HepG2 (cell line): ENCODE measurements at regions not wholly inside any gene's neighbourhood (a gene's known extent, or its start where the extent isn't known, plus 50 kb on each side); places are given as distances from the start of the nearest gene placed in this dataset.

Experiments used
- ATAC-seq: fragments of 200-7000 bp; cut with Tn5 transposase; 3 replicates; pipeline ENCODE4 v1.9.1; 2020; ENCODE audit warnings: mild to moderate bottlenecking, moderate library complexity
- BruUV-seq: library from RNA; stranded (reverse); fragments of 400-500 nt; replicated peaks from 2 replicates; lab custom pipeline; 2021; lab: Mats Ljungman, UMichigan
- CTCF ChIA-PET: fragments of 300-600 bp; formaldehyde crosslinking; extraction: SDS; loops from one replicate; lab custom pipeline; 2021; ENCODE audit warnings: low total read pairs, inconsistent platforms, low intra/inter-chr PET ratio; lab: Yijun Ruan, JAX
- POLR2A ChIA-PET: fragments of 350-600 bp; sonication (Branson Sonifier 250); formaldehyde crosslinking; loops from one replicate; lab custom pipeline; 2020; ENCODE audit warnings: antibody characterized with exemption, inconsistent platforms; lab: Yijun Ruan, JAX
- DNase-seq: peaks from one replicate; pipeline ENCODE4 v3.0.0-alpha.2; 2015; ENCODE audit warnings: low spot score
- FAIRE-seq: peaks from 3 replicates; lab custom pipeline; 2011; peaks lifted over from hg19 to GRCh38; lab: Jason Lieb, UNC
- H2AFZ ChIP-seq: one replicate; pipeline ENCODE4 v1.6.1; 2011; ENCODE audit warnings: low read length, inconsistent platforms
- H3K27ac ChIP-seq: fragments of 300-600 bp; 3 replicates; pipeline ENCODE4 v1.8.0; 2011; ENCODE audit warnings: mixed run types, mild to moderate bottlenecking, mixed read lengths, low read length, inconsistent platforms; ENCODE audit not compliant: insufficient read depth; ENCODE audit errors: extremely low read length
- H3K27me3 ChIP-seq, 2 experiments: fragments of 200-600 bp in 1 of 2; 2 replicates in 1 of 2; 3 replicates in 1 of 2; pipeline versions ENCODE4 v1.6.0 to v1.8.0; 2011; ENCODE audit warnings: low read length in 2 of 2, mild to moderate bottlenecking in 2 of 2, moderate library complexity in 2 of 2, inconsistent platforms in 1 of 2; ENCODE audit not compliant: insufficient read depth in 2 of 2, control insufficient read depth in 1 of 2
- H3K36me3 ChIP-seq, 2 experiments: fragments of 200-600 bp in 1 of 2; replicated peaks in 1 of 2; 2 replicates in 1 of 2; 3 replicates in 1 of 2; pipeline versions ENCODE4 v1.5.1 to v1.8.0; 2011; ENCODE audit warnings: low read length in 2 of 2, inconsistent platforms in 1 of 2; ENCODE audit not compliant: insufficient read depth in 2 of 2, control insufficient read depth in 1 of 2
- H3K4me1 ChIP-seq: 2 replicates; pipeline ENCODE4 v1.5.1; 2012; ENCODE audit warnings: low read length, inconsistent platforms; ENCODE audit not compliant: insufficient read depth
- H3K4me2 ChIP-seq: 2 replicates; pipeline ENCODE4 v1.6.0; 2011; ENCODE audit warnings: low read depth, low read length, inconsistent platforms
- H3K4me3 ChIP-seq, 3 experiments: fragments of 200-600 bp in 1 of 3; sonication (generic), shearing (Covaris generic) in 1 of 3; replicated peaks in 1 of 3; 2 replicates each; pipeline ENCODE4 v1.5.1; 2011 to 2016; ENCODE audit warnings: low read length in 3 of 3, inconsistent platforms in 2 of 3, low read depth in 2 of 3, mild to moderate bottlenecking in 2 of 3, control low read depth in 1 of 3, mixed read lengths in 1 of 3; ENCODE audit not compliant: insufficient read depth in 1 of 3
- H3K79me2 ChIP-seq: one replicate; pipeline ENCODE4 v1.6.1; 2011; ENCODE audit warnings: low read length, inconsistent platforms; ENCODE audit not compliant: insufficient read depth
- H3K9ac ChIP-seq: 2 replicates; pipeline ENCODE4 v1.6.0; 2011; ENCODE audit warnings: mild to moderate bottlenecking, low read depth, low read length, inconsistent platforms; ENCODE audit not compliant: insufficient read depth
- H3K9me3 ChIP-seq: 2 replicates; pipeline ENCODE4 v1.5.1; 2012; ENCODE audit warnings: mild to moderate bottlenecking, low read length
- H4K20me1 ChIP-seq: 2 replicates; pipeline ENCODE4 v1.6.0; 2011; ENCODE audit warnings: inconsistent platforms, mild to moderate bottlenecking, low read length, moderate library complexity; ENCODE audit not compliant: insufficient read depth
- CTCF ChIP-seq: sonication (generic); formaldehyde crosslinking; IDR thresholded peaks from 2 replicates; pipeline ENCODE4 v1.5.0; 2020; ENCODE audit warnings: mild to moderate bottlenecking, missing genetic modification reagents, moderate library complexity
- ZNF10 ChIP-seq: sonication (generic); formaldehyde crosslinking; IDR thresholded peaks from 2 replicates; pipeline ENCODE4 v1.4.0; 2020; ENCODE audit warnings: mild to moderate bottlenecking, low read depth, missing genetic modification reagents, borderline replicate concordance
- ZNF292 ChIP-seq: sonication (generic); formaldehyde crosslinking; IDR thresholded peaks from 2 replicates; pipeline ENCODE4 v1.8.1; 2022; ENCODE audit warnings: mild to moderate bottlenecking, low read depth, missing genetic modification reagents, borderline replicate concordance
- ZNF724P ChIP-seq: sonication (generic); formaldehyde crosslinking; IDR thresholded peaks from 2 replicates; pipeline ENCODE4 v1.8.0; 2022; ENCODE audit warnings: missing genetic modification reagents, borderline replicate concordance
- ZSCAN9 ChIP-seq: IDR thresholded peaks from 2 replicates; pipeline ENCODE4 v1.6.1; 2016; ENCODE audit warnings: borderline replicate concordance
- WGBS: methylation state at CpG from one replicate; pipeline ENCODE4 v1.1.6; 2017; ENCODE audit warnings: low lambda C conversion rate; 5-methylcytosine and 5-hydroxymethylcytosine counted together
- in situ Hi-C: cut with HindIII; loops from 2 replicates; pipeline ENCODE4 v1.10.0; 2017; ENCODE audit warnings: low pct_unique_long_range_greater_than_20kb; ENCODE audit not compliant: extremely low pct_ligation_motif_present
- intact Hi-C: fragments of 100-400 bp; cut with micrococcal nuclease; formaldehyde crosslinking; loops from one replicate; pipeline ENCODE4 v1.10.0; 2022; ENCODE audit not compliant: unreplicated experiment

DNA sequence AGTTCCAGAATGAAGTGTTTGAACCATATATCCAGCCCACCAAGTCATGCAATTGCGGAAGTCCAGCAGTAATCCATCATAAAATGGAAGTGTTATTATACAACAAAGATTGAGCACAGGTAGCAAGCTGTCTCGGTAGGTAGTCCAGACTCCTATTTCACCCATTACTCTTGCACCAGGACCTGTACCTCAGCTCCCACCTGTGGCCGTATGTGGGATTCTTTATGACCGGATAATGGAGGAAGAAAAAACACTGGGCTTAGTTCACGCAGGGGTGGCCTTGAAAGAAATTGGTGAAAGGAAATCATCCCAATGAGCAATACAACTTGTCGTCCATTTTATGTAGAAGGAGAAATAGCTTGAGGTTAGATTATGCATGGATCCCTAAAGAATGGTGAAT is 216.3 kb downstream of the ESM1 start (continued):
- no peak for TF ChIP-seq ZNF292 (CRISPR knock-in tag)

DNA sequence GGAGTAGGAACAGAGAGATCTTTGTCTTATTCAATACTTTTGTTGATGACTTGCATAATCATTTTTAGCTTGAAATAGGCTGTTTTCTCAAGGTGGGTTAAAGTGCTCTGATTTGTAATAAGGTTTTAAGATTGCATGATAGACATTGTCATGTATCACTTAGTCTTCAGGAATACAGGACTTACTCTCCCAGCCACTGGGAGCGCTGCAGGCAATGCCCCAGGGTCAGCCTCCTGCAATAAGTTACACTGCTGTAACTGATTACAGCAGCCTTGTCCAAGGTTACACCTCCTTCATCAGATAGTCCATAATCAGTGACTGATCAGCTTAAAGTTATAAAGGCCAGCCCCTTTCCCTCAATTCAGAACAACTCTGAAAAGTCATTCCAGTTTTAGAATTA is 218.6 kb downstream of the ESM1 start:
- Histone ChIP-seq H3K79me2 (no peaks in the 10 kb centered on the region), H3K27me3 (0 out of 5 replicates have a peak, but pooled peaks cover 0 to 3% of the 10 kb centered on the region in 2 experiments), H4K20me1 (no peaks in the 10 kb centered on the region), H3K4me2 (no peak overlapping the region), H3K9ac (no peak overlapping the region), H3K9me3 (no peaks in the 10 kb centered on the region), H3K27ac (no peak overlapping the region)
- CTCF ChIA-PET = no interaction called here
- BruUV-seq = no TSS peak
- in situ Hi-C loops = no loop called here
- peak; percentile 49; the same call in 1 of the 3 replicates for ATAC-seq
- intact Hi-C loops = no loop called here
- WGBS = 71% methylated on average over 1 of the region's 1 CpG
- TF ChIP-seq ZSCAN9 (CRISPR knock-in tag) = no peak
- TF ChIP-seq ZNF724P = no peak
- no peak for TF ChIP-seq ZNF10 (CRISPR knock-in tag)
- peak; percentile 14; the same call in 1 of the 2 replicates for TF ChIP-seq CTCF (CRISPR knock-in tag)
- TF ChIP-seq, all 625 proteins: peak for 1
- H2AFZ ChIP-seq = no peak overlapping the region
- H3K4me3 ChIP-seq = no peak overlapping the region
- FAIRE-seq (no peak), DNase-seq (no peak)
- POLR2A ChIA-PET = no interaction called here
- no peaks in the 10 kb centered on the region for H3K4me1 ChIP-seq
- no peaks in the 10 kb centered on the region for H3K36me3 ChIP-seq
